ENCODE measurements at regions not wholly inside any gene's neighbourhood (a gene's known extent, or its start where the extent isn't known, plus 50 kb on each side); places are given as distances from the start of the nearest gene placed in this dataset.

GRCh38 chr9:88037285-88037845 is 63.0 kb upstream of the CDK20 start:
- no peaks in the 10 kb centered on the region for H3K4me1 ChIP-seq (ENCODE audit: control insufficient read depth, insufficient read depth, low read length, poor library complexity, severe bottlenecking)
- 66% methylated on average over 2 of the region's 3 CpGs; no CpG with 5 or more reads in 1 of the 2 experiments for WGBS, 2 experiments (ENCODE audit: insufficient coverage in 2 of 2)
- peaks cover 21% of the 10 kb centered on the region for H3K9me3 ChIP-seq (ENCODE audit: control insufficient read depth, low read length)
- H3K27ac ChIP-seq (ENCODE audit: low read depth, low read length, severe bottlenecking): no peak overlapping the region
- no peaks in the 10 kb centered on the region for H3K36me3 ChIP-seq (ENCODE audit: control insufficient read depth, insufficient read depth, low read length)
- H3K4me3 ChIP-seq (ENCODE audit: extremely low read depth, insufficient read depth, low read length, poor library complexity, severe bottlenecking): no peak overlapping the region

GRCh38 chr9:88034964-88035363 is 60.6 kb upstream of the CDK20 start:
- peaks cover 21% of the 10 kb centered on the region for H3K9me3 ChIP-seq (ENCODE audit: control insufficient read depth, low read length)
- no peaks in the 10 kb centered on the region for H3K4me1 ChIP-seq (ENCODE audit: control insufficient read depth, insufficient read depth, low read length, poor library complexity, severe bottlenecking)
- H3K4me3 ChIP-seq (ENCODE audit: extremely low read depth, insufficient read depth, low read length, poor library complexity, severe bottlenecking): no peak overlapping the region
- no peaks in the 10 kb centered on the region for H3K36me3 ChIP-seq (ENCODE audit: control insufficient read depth, insufficient read depth, low read length)
- H3K27ac ChIP-seq (ENCODE audit: low read depth, low read length, severe bottlenecking): no peak overlapping the region
- 93 to 100% methylated on average over 1 to 4 of the region's 4 CpGs for WGBS, 2 experiments (ENCODE audit: insufficient coverage in 2 of 2)

GRCh38 chr9:88033359-88033702 is 59.0 kb upstream of the CDK20 start:
- peaks cover 16% of the 10 kb centered on the region for H3K9me3 ChIP-seq (ENCODE audit: control insufficient read depth, low read length)
- no peaks in the 10 kb centered on the region for H3K36me3 ChIP-seq (ENCODE audit: control insufficient read depth, insufficient read depth, low read length)
- no peak overlapping the region for H3K4me3 ChIP-seq (ENCODE audit: extremely low read depth, insufficient read depth, low read length, poor library complexity, severe bottlenecking)
- no peaks in the 10 kb centered on the region for H3K4me1 ChIP-seq (ENCODE audit: control insufficient read depth, insufficient read depth, low read length, poor library complexity, severe bottlenecking)
- no peak overlapping the region for H3K27ac ChIP-seq (ENCODE audit: low read depth, low read length, severe bottlenecking)
- WGBS, 2 experiments (ENCODE audit: insufficient coverage in 2 of 2): 91 to 100% methylated on average over 3 of the region's 3 CpGs

GRCh38 chr9:88028338-88028737 is 54.0 kb upstream of the CDK20 start:
- Histone ChIP-seq H3K36me3 (ENCODE audit: control insufficient read depth, insufficient read depth, low read length) (no peaks in the 10 kb centered on the region), H3K27ac (ENCODE audit: low read depth, low read length, severe bottlenecking) (no peak overlapping the region), H3K4me3 (ENCODE audit: extremely low read depth, insufficient read depth, low read length, poor library complexity, severe bottlenecking) (no peak overlapping the region), H3K4me1 (ENCODE audit: control insufficient read depth, insufficient read depth, low read length, poor library complexity, severe bottlenecking) (no peaks in the 10 kb centered on the region), H3K9me3 (ENCODE audit: control insufficient read depth, low read length) (no peaks in the 10 kb centered on the region)
- WGBS, 2 experiments (ENCODE audit: insufficient coverage in 2 of 2): no CpG with 5 or more reads among the region's 2 CpGs

- 78% methylated on average over 1 of the region's 1 CpG; no CpG with 5 or more reads in 1 of the 2 experiments for WGBS, 2 experiments (ENCODE audit: insufficient coverage in 2 of 2)
- Histone ChIP-seq H3K9me3 (ENCODE audit: control insufficient read depth, low read length) (no peaks in the 10 kb centered on the region), H3K4me3 (ENCODE audit: extremely low read depth, insufficient read depth, low read length, poor library complexity, severe bottlenecking) (no peak overlapping the region), H3K36me3 (ENCODE audit: control insufficient read depth, insufficient read depth, low read length) (no peaks in the 10 kb centered on the region), H3K27ac (ENCODE audit: low read depth, low read length, severe bottlenecking) (no peak overlapping the region), H3K4me1 (ENCODE audit: control insufficient read depth, insufficient read depth, low read length, poor library complexity, severe bottlenecking) (no peaks in the 10 kb centered on the region)
Observed at GRCh38 chr9:88026118-88026479, 51.8 kb upstream of the CDK20 start.

GRCh38 chr9:88025411-88026117 is 51.2 kb upstream of the CDK20 start:
- no peaks in the 10 kb centered on the region for H3K4me1 ChIP-seq (ENCODE audit: control insufficient read depth, insufficient read depth, low read length, poor library complexity, severe bottlenecking)
- no peak overlapping the region for H3K4me3 ChIP-seq (ENCODE audit: extremely low read depth, insufficient read depth, low read length, poor library complexity, severe bottlenecking)
- no peaks in the 10 kb centered on the region for H3K9me3 ChIP-seq (ENCODE audit: control insufficient read depth, low read length)
- no peaks in the 10 kb centered on the region for H3K36me3 ChIP-seq (ENCODE audit: control insufficient read depth, insufficient read depth, low read length)
- WGBS, 2 experiments (ENCODE audit: insufficient coverage in 2 of 2): 74 to 81% methylated on average over 5 to 8 of the region's 8 CpGs
- no peak overlapping the region for H3K27ac ChIP-seq (ENCODE audit: low read depth, low read length, severe bottlenecking)

- Histone ChIP-seq H3K36me3 (ENCODE audit: control insufficient read depth, insufficient read depth, low read length) (no peaks in the 10 kb centered on the region), H3K4me1 (ENCODE audit: control insufficient read depth, insufficient read depth, low read length, poor library complexity, severe bottlenecking) (no peaks in the 10 kb centered on the region), H3K27ac (ENCODE audit: low read depth, low read length, severe bottlenecking) (no peak overlapping the region), H3K4me3 (ENCODE audit: extremely low read depth, insufficient read depth, low read length, poor library complexity, severe bottlenecking) (no peak overlapping the region), H3K9me3 (ENCODE audit: control insufficient read depth, low read length) (no peaks in the 10 kb centered on the region)
- WGBS, 2 experiments (ENCODE audit: insufficient coverage in 2 of 2): 73 to 90% methylated on average over 2 of the region's 4 CpGs
Observed at GRCh38 chr9:88024896-88025295, 50.6 kb upstream of the CDK20 start.
